GM19468 (cell line): ENCODE measurements at regions not wholly inside any gene's neighbourhood (a gene's known extent, or its start where the extent isn't known, plus 50 kb on each side); places are given as distances from the start of the nearest gene placed in this dataset.

Experiments
- ATAC-seq: cut with Tn5 transposase; IDR thresholded peaks from one replicate; pipeline ENCODE4 v1.9.1; 2021; ENCODE audit warnings: mild to moderate bottlenecking, moderate library complexity, moderate number of reproducible peaks; ENCODE audit not compliant: unreplicated experiment; ENCODE audit errors: extremely low read depth

DNA sequence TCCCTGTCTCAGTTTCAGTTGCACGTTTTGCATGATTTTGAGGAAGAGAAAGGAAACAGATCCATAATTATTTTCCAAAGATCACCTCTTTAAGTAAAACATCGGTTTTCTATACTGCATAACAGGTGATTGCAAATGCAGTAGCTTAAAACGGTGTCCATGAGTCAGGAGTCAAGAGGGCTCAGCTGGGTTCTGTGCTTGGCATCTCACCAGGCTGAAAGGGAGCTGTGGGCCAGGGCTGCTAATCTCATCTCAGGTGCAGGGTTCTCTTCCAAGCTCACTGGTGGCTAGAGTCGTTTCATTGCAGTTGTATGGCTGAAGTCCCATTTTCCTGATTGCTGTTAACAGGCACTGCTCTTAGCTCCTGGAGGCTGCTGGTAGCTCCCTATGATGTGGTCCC is 57.0 kb upstream of the PRKCQ start:
- ATAC-seq, result no peak

GRCh38 chr10:6635784-6636183 is 55.7 kb upstream of the PRKCQ start:
- ATAC-seq, result no peak
